Upper lobe of left lung (tissue), 4 donors: ENCODE measurements at regions not wholly inside any gene's neighbourhood (a gene's known extent, or its start where the extent isn't known, plus 50 kb on each side); places are given as distances from the start of the nearest gene placed in this dataset.

ENCODE experiments used
- CTCF ChIP-seq, 6 experiments: fragments of 450-650 bp in 4 of 6; fragments of 200-600 bp in 2 of 6; sonication (generic) in 2 of 6; IDR thresholded peaks; one replicate each; pipeline ENCODE4 v1.5.1; 2016 to 2019; ENCODE audit warnings: antibody characterized with exemption in 6 of 6
- POLR2A ChIP-seq, 4 donors: fragments of 450-650 bp; IDR thresholded peaks; one replicate each; pipeline ENCODE4 v1.5.1; 2016 to 2017; ENCODE audit warnings: antibody characterized with exemption in 4 of 4, mild to moderate bottlenecking in 2 of 4

DNA sequence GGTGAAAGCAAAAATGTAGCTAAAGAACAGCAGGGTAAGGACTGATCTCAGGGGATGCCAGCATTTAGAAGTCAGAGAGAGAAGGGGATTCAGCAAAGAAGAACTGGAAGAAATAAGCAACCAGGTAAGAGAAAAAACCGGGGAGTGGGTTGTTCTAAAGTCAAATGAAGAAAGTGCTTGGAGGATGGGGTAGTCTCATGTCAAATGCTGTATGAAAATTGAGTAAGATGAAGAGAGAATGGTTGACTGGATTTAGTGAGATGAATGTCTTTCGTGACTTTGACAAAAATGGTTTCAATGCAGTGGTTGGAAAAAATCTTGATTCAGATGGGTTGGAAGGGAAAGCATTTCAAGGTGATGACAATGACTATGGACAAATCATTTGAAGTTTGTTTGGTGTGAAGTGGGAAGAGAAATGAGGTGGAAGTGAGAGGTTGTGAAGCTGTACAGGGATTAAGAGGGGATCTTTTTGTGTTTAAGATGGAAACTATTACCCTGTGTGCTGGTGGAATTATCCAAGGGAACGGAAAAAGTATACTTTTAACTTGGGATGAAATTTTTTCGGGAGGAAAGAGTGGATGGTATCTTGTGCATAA is 484.0 kb downstream of the ETS1 start:
- TF ChIP-seq POLR2A (IDR thresholded peaks at IDR 0.05) (no peak), CTCF (IDR thresholded peaks at IDR 0.05) (no peak)
